Activated CD8-positive, alpha-beta memory T cell treated with anti-CD3 and anti-CD28 coated beads for 1 hour (primary cell): ENCODE measurements at regions not wholly inside any gene's neighbourhood (a gene's known extent, or its start where the extent isn't known, plus 50 kb on each side); places are given as distances from the start of the nearest gene placed in this dataset.
"Not testable (repeated sequence)": the region's sequence is repeated elsewhere in the genome, so short reads cannot be mapped to it uniquely, and the experiment has no call there.

Experiments used
- DNase-seq, 2 donors: peaks; one replicate each; pipeline ENCODE4 v3.0.0-alpha.2; 2020; ENCODE audit warnings: low read depth in 1 of 2; ENCODE audit errors: extremely low read depth in 1 of 2

DNA sequence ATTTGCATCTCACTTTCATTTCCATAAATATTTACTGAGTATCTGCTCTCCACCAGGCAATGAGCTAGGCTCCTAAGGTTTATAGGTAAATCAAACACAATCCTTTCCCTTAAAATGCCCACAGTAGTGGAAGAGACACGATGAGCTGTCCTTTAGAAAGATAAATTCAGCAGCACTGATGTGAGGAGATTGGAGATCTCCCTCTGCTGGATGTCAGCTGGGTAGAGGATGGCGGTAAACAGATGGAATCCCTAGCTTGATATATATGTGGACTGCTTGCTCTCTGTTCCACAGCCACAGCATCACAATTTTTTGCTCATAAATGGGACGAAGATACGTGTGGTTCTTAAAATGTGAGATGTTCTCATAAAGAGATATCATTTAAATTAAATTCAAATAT, 216.4 kb upstream of the RASGEF1B start:
- no peak for DNase-seq

DNA sequence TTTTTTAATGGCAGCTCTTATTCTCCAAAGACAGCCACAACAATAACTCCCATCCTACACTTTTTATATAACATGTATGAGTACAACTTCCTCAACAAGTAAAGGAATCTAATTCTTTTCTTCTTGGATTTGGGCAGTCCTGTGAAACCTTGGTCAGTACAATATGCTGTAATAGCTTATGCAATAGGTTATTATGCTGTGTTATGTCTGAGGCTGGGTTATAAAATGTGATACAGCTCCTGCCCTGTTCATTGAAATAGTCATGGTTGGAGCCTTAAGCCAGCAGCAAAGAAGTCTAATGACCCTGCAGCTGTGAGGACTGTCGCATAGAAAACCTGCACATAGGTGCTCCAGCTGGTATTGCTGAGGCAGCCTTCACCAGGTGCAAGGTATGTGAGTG, 215.8 kb upstream of the RASGEF1B start:
- no peak for DNase-seq

DNA sequence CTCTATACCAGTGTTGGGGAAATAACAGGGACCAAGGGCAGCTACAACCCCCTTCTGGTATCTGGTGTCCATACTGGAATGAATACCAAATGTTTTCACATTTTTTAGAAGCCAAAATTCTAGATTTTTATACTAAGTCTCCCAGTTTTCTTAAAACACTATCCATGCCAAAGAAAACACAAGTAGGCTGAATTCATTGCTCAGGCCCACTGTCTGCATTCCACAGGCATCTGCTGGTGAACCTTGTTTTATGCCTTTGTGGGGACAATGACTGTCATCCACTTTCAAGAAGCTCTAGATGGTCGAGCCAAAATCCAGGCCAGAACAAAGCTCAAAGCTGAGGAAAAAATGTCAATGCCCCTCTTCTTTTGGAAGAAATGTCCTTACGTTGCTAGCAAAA, 213.4 kb upstream of the RASGEF1B start:
- no peak for DNase-seq

DNA sequence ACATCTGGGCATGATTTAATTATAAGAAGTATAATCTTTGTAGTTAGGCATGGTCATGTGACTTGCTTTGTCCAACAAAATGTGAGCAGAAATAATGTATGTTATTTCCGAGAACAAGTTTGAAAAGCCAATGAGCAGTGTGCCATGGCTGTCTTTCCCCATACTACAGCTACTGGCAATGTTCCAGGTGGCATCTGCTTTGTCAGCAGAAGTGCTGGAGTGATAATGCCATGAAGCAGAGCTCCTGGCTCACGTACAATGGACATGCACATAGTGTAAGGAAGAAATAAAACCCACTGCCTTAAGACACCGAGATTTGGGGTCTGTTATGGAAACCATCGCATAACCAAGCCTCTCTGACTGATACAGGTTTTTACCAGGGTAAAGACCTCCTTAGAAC, 212.6 kb upstream of the RASGEF1B start:
- DNase-seq: no peak

DNA sequence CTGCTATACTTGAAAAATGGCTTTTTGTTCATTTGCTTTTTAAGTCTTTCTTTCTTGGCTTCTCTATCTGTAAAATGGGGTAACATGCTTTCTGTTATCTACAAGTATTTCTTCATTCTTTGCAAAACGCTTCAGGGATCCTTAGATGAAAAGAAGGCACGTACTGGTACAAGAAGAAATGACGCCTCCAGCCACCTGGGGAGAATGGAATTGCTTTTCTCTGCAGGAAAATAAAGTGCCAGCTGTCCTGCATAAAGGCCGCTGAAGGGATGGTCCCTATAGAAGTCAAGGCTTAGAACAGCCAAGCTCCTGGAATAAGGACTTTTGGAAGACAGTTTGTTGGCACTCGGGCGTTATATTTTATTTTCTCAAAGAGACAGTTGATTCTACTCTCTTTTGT, 210.8 kb upstream of the RASGEF1B start:
- no peak for DNase-seq

DNA sequence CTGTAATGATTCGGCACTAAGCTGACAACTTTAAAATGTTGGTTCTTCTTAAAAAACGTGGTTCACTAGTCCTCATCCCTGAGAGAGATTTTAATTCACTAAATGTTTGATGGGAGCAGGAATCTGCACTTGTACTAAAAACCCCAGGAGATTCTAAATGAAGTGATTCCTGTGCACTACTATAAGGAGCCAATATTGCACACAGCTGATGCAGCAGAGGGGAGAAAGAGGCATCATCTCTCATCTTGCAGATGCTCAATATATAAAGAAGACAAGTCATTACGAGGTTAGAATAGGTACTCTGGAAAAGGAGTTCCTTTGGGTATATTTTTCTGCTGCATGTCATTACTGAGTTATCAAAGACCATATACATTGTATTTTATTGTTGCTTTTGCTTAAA, 207.6 kb upstream of the RASGEF1B start:
- DNase-seq: no peak

DNA sequence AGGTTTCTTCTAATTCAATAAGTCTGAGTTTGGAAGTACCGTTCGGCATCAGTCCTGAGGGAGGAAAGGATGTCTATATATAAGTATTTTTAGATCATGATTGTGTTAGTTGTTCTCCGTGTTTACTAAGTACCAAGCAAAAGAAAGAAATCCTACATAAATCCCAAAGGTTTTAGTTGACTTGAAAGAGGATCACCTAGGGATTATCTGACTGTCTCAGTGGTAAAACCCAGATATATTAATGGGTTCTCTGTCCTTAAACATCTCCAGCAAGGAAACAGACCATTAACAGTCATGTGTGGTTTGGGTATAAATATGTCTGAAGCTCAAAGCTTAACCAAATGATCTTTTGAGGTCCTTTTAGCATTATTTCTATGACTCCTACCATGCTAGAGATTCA, 207.1 kb upstream of the RASGEF1B start:
- DNase-seq: no peak

DNA sequence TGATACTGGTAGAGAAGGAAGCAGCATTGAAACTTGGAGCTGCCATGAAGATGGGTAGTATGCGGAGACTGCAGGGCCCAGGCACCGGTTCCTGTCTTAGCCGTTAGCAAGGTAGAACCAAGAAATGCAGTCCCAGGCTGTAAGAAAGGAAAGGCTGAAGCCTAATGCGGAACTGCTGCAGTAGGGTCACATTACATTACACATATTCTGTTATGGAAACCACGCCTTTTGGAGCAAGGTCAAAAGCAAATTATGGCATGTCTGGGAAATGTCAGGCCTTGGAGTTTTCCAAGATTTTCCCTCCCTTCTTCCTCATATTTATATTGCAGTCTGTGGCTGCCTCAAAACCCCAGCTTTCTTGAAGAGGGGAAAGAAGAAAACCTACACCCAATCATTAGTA, 204.8 kb upstream of the RASGEF1B start:
- no peak for DNase-seq

DNA sequence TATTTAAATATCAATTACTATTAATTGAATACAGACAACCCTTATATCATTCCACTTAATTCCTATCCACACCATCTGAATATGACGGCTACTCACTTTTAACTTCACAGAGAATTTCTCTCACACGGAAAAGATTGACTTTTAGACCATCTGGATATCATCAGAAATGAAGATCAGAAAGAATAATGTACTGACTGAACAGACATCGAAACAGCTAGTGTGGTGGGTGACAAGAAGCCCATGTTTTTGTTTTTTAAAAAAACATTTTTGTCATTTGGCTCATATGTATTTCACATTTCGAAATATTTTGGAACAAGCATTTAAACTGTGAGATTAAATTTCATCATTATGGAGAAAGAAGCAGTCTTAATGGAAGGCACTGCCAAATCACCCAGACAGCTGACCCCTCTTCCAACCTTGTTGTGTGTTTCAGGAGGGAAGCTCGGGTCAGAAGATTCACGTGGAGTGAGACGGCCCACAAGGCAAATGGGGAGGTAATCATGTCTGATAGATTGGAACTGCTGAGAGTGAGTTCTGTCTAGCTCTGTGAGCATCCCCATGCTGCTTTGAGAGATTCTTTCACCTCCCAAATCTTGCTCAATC, 204.2 kb upstream of the RASGEF1B start:
- no peak for DNase-seq

DNA sequence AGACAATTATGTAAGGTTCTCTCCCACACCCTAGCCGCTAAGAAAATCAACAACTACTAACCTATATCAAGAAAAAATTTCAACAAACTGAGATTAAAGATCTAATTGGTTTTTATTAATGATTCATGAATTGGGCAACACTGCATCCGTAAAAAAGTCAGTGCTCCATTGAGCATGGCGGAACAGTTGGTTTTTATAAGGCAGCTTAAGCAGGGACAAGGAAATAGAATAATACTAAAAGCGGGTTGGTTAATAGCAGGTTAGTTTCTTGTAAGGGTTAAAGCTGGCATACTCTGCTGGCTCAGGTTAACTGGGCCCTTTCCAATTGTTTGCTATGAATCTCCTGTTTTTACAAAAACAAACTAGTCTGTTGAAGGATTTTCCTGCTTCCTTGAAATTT, 202.3 kb upstream of the RASGEF1B start:
- DNase-seq: no peak

DNA sequence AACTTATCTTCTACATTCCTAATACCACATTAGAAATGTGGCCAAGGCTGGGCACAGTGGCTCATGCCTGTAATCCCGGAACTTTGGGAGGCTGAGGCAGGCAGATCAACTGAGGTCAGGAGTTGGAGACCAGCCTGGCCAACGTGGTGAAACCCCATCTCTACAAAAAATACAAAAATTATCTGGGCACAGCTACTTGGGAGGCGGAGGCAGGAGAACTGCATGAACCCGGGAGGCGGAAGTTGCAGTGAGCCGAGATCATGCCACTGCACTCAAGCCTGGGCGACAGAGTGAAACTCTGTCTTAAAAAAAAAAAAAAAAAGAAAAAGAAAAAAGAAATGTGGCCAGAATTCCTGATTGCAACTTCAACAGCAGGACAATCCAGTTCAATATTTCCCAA, 196.6 kb upstream of the RASGEF1B start:
- DNase-seq: not testable (repeated sequence)

DNA sequence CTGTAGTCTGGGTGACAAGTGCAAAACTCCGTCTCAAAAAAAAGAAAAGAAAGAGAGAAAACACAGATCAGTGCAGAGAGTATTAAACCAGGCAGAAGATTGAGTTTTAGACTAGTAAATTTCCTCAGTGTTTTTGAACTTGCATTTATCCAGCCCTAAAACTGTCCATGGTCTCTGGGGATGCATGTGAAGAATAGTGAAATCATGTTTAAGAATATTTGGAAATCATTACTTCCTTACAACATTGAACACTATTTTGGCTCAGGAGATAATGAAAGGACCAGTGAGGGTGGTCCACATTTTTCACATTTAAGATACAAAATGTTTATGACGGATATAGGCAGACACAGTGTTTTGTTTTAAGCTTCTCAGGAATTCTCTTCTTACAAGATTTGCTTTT, 195.8 kb upstream of the RASGEF1B start:
- DNase-seq: no peak

DNA sequence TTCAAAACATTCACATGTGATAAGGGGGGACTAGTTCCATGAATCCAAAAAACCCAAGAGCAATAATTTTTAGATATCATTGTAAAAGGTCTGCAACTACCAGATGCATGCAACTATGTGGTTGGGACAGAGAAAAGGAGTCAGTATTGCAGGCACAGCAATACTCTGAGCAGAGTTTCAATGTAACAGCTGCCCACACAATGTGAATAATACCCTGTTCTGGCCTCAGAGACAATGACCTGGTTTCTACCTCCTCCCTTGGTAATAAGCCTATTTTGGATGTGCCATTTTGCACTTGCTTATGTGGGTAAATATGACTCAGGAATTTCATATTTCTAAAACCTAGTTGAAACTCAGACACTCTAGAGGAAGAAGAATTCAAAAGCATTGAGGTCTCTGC, 194.8 kb upstream of the RASGEF1B start:
- DNase-seq: no peak

DNA sequence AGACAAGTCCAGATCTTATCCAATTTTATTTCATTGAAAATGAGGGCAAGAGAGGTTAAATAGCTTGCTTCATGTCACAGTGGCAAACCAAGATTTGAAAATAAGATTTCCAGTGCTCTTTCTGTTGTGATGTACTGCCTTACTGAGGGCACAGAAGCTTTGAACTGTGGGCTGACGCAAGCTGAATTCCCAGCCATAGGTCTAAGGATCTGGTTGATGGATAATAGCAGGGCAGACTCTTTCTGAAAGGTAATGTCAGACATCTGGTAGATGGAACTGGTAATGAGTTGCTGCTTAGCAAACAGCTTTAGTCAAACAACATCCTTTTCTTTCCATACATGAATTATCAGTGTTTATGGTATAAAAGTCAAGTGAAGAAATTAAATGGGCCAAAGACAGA, 193.9 kb upstream of the RASGEF1B start:
- no peak for DNase-seq

DNA sequence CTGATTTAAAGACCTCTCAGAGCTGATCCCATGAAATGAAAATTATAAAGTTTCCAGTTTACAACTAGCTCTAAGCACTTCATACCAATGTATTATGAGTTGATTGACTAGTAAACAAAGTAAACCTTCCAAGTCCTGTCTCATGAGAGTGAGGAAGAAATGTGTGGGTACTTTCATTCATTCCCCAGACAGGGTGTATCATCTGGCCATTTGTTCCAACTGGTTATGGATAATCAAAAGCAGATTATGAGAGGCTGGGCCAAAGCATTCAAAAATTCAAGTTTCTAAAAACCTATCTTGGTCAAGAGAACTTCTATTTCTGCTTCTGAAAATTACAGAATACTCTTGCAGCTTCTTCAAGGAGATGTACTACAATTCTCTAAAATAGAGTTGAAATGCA, 193.3 kb upstream of the RASGEF1B start:
- DNase-seq: no peak

DNA sequence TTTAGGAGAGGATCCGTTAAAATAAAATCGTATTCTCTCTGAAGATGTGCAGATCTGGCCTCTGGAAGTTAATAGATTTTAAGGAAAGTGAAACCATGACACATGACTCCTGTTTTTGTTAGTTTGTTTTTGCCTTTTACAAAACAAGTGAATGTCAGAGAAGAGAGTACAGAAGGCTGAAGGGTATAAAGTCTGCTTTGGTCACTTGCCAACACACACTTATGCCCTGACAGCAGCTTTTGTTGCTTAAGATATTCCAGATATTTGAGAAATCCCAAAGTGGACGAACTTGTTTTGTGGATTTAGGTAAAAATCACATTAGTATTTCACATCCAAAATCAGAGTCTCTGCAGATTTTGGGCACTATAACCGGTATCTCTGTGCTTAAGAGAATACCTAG, 192.4 kb upstream of the RASGEF1B start:
- no peak for DNase-seq

DNA sequence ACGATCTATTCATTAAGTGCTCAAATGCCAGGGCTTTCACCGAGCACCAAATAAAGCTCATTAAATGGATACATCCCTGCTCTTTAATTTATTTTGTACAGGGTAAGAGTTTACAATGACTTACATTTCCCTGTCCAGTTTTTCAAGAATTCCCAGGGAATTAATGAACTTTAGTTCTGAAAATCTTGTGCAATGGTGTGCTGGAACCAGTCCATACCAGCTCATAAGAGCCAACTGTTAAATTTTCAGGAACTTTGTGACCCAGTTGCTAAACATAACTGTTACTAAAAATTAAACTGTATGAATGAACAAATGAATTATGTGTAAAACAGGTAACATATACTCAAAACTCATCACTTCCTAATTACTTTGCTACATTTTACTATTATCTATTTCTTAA, 191.7 kb upstream of the RASGEF1B start:
- DNase-seq: no peak

DNA sequence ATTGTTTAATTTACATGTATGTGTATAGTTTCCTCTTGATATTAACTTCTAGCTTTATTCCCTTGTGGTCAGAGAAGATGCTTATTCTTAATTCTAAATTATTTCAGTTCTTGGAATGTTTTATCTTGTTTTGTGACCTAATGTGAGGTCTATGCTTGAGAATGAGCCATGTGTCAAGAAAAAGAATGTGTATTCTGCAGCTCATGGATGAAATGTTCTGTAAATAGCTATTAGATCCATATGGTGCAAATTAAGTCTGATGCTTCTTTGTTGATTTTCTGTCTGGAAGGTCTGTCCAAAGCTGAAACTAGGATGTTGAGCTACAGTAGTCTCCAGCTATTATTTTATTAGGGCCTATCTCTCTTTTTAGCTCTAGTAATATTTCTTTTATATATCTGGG, 187.3 kb upstream of the RASGEF1B start:
- no peak for DNase-seq

DNA sequence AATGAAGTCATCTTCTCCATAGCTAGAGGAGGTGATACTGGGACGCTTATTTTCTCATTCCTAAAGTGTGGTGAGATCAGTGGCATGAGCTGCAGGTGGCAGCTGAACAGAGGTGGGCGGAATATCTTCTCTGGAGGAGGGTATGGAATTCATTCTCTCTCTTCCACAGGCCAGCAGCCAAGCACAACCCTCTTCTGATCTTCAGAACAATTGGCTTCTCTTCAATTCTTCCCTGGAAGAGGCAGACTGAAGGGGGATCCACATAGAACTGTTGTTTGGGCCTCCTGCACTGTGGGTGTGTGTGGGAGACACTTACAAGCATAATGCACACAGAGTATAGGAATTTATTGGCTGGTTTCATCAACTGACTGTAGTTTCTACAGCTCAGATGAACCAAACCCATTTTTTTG, 180.4 kb upstream of the RASGEF1B start:
- no peak for DNase-seq

DNA sequence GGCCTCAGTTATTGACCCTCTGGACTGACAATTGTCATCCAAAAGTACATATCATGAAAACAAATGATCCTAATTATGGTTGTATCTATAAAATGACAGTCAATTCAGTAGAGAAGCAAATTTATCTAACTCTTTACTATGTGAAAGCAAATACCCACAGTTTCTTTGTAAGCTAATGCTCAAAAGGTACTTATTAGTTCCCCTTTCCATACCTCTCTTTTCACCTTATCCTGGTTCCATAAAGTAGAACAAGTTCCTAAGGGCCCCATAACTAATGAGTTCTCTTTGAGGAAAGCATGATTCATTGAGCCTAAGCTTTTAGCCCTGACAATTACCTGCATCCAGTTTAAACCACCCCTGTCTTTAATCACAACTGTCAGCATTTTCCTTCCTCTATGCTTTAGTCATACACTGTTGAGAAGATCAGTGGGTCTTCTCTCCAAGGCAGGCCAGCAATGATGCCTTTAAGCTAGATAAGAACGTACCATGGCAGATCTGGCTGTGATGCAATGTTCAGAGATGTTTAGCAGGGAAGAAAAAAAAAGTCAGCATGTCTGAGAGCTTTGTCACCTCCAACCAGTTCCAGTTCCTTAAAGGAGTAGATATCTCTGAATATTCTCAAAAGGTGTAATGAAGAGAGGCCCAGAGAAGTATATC, 179.7 kb upstream of the RASGEF1B start:
- DNase-seq: no peak

DNA sequence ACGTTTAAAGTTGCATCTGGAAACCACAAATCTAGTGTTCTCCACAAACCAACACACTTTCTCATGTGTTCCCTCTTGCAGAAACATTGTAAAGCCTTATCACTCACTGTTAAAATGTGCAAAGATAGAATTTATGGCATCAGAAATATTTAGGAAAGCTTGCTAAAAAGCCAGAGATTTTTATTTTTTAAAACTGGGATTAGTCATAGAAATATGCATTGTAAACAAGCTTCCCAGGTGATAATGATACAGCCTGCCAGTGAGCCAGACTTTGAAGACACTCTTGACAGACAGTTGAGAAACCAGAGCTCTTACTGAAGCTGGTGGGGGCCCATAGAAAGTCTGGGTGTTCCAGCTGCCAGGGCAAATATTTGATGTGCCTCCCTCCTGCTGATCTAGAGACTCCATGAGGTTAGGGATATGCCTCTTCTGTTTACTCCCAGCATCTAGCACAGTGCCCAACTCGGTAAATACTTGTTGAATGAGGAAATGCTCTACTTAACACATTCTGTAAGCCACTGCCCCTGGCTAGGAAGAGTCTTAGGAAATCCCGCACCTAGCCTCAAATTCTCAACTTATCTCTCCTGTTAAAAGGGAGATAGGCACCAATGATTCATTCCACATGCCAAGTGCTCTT, 179.0 kb upstream of the RASGEF1B start:
- no peak for DNase-seq

DNA sequence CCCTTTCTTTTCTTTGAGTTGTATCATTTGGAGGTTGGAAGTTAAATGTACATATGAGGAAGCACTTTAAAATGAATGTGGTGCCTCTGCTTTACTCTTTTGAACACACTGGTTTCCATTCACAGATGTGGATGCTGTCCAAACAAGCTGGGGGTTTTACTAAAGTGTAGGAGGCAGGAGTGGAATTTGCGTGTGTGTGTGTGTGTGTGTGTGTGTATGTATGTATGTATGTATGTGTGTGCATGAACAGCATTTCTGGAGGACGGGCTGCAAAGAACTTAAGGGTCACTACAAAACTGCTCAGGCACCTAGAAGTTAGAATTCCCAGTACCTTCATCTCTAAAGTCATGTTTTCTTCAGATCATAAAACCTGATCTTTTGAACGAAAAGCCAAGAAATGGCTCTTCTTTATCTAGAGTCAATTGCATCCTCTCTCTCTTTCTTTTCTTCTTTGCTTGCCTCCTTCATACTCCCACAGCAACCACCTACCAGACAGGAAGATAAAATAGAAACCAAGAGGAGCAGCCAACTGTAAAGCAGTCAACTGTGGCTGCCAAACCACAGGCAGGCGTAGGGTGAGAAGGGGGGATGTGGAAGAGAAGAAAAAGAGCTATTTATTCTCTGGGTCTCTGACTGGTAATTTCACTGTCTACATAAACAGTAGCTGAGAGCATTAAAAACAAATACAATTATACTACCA, 177.0 kb upstream of the RASGEF1B start:
- no peak for DNase-seq
